SH-SY5Y (cell line): ENCODE measurements at regions not wholly inside any gene's neighbourhood (a gene's known extent, or its start where the extent isn't known, plus 50 kb on each side); places are given as distances from the start of the nearest gene placed in this dataset.

ENCODE experiments used
- GATA2 ChIP-seq: IDR thresholded peaks from 2 replicates; pipeline ENCODE4 v1.6.1; 2011; ENCODE audit warnings: mild to moderate bottlenecking, low read depth, low read length
- GATA3 ChIP-seq: IDR thresholded peaks from 2 replicates; pipeline ENCODE4 v1.6.1; 2011; ENCODE audit warnings: low read depth, mild to moderate bottlenecking, low read length, moderate library complexity

DNA sequence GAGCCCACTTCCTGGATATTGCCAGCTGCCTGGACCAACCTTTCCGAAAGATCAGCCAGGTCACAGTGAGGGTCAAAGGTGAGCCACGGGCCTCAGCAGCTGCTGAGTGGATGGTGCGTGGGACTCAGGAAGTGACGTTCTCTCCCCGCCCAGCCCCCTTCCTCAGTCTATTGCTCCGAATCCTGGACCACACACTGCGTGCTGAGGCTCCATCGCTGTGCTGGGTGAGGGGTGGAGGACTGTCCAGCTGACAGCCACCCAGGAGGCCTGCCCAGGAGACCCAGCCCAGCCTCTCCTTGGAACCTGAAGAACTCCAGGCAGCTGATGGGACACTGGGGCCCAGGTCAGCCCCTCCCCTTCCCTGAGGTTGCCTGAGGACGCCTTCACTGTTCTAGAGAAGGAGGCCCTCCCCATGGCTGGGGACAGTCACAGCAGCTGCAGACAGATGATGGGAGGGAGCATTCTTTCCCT is 94.4 kb upstream of the CD93 start:
- TF ChIP-seq GATA2, result no peak
- TF ChIP-seq GATA3, result no peak

DNA sequence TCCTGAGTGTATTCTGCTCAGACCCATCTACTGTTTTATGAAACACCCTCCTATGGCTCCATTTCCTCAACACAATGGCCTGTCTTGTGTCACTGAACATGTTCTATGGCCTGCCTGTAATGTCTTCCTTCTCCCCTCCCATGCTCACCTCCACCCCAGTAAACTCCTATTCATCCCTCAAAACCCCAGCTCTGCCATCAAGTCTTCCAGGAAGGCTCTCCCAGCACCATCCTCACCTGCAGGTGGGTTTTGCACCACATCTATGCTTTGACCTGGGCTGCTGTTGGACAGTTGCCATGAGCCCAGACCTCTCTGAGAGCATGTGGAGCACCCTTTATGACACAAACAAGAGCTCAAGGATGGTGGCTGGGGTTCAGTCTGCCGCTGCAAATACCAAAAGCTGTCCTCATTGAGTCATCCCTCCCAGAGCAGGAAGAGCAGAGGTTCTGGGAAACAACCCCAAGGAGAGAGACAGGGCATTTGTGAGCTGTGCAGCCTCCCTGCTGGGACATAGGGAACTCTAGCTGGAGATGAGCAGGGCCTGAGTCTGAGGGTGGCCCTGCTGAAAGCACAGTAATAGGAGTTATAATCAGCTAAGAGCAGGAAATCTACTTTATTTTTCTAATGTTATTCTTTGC is 93.8 kb upstream of the CD93 start:
- TF ChIP-seq GATA2 (no peak), GATA3 (no peak)

GRCh38 chr20:23178806-23179205 is 92.7 kb upstream of the CD93 start:
- no peak for TF ChIP-seq GATA3
- TF ChIP-seq GATA2, result no peak

GRCh38 chr20:23174821-23175220 is 88.7 kb upstream of the CD93 start:
- TF ChIP-seq GATA3, result no peak
- no peak for TF ChIP-seq GATA2

GRCh38 chr20:23167431-23167830 is 81.3 kb upstream of the CD93 start:
- TF ChIP-seq GATA2, result no peak
- no peak for TF ChIP-seq GATA3

- no peak for TF ChIP-seq GATA3
- no peak for TF ChIP-seq GATA2
These were observed 80.4 kb upstream of the CD93 start for GRCh38 chr20:23166563-23166962.

DNA sequence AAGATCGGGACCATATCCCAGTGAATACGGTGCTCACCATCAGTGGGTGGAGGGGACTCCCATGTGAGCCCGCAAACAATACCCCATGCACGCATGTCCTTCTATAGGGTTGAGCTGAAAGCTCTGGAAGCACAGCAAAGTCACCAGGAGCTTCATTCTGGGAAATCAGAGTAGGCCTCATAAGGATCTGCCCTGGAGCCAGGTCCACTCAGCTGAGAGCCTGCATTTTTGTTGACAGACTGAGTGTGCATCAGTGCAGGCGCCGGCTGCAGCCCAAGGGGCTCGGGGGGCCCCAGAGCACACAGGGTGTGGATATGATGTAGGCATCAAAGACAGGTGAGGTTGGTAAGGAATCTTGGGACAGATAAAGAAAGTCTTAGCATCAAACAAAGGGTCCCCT is 79.8 kb upstream of the CD93 start:
- no peak for TF ChIP-seq GATA2
- no peak for TF ChIP-seq GATA3

GRCh38 chr20:23165307-23165750 is 79.2 kb upstream of the CD93 start:
- TF ChIP-seq GATA3 (no peak), GATA2 (no peak)

GRCh38 chr20:23164176-23164601 is 78.1 kb upstream of the CD93 start:
- TF ChIP-seq GATA3 (no peak), GATA2 (no peak)

DNA sequence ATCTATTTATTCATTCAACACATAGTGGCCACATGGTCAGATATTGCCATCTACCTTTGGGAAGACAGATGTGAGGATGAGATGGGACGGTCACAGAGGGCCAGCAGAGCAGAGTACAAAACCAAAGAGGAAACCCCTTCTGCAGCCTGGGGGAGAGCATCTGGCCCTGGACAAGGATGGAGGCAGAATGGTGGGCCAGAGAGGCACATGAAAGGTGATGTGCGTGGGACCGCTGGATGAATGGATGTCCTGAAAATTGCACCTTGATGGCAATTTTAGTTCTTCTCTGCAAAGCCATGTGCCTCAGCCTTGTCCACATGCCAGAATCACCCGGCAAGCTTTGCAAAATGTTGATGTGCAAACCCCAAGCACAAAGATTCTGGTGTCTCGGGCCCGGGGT is 77.4 kb upstream of the CD93 start:
- TF ChIP-seq GATA3, result no peak
- no peak for TF ChIP-seq GATA2

DNA sequence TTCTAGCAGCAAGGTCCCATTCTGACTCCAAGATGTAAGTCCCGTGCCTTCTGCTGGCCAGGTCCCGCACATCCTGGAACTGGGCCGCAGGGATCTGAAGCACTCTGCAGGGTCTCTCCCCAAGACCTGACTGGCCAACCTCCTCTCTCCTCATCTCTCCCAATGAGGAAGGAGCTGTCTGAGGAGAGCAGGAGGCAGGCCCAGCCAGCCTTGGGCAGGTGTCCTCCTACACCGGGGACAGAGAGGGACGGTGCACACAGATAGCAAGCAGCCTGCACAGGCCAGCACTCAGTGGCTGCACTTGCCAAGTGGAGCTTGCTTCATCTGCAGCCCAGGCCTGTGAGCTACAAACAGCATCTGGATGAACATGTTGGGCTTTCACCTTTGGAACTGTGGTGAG is 76.8 kb upstream of the CD93 start:
- TF ChIP-seq GATA2, result no peak
- TF ChIP-seq GATA3, result no peak

DNA sequence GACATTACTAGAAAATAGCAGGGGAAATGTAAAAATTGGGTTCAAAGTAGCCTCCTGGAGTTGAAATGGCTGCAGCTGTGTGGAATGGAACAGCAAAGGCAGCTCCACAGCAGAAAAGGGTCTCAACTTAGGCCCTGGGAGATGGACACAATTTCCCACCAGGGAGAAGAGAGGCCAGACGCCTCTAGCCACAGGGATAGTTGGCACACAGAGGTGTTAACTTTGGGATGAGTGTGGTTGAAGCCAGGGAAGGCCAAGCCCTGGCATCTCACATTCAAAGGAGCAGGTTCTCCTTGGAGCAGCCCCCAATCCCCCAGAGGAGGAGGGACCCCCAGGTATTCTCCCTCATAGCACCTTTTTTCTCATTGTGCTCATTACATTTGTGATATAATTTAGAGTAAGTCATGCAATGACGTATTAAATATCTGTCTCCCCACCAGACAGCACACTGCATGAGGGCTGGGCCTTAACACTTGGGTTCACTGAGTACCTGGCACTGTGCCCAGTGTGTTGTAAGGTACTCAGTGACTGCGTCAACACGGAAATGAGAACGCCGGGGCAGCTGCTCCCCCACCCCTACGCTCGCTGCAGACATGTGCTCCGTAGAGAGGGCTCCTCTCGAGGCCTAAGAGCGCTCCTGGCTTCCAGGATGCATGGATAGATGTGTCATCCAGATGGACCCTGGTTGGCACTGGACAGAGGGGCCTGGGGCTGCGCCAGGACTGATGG is 76.0 kb upstream of the CD93 start:
- TF ChIP-seq GATA2 (no peak), GATA3 (no peak)

DNA sequence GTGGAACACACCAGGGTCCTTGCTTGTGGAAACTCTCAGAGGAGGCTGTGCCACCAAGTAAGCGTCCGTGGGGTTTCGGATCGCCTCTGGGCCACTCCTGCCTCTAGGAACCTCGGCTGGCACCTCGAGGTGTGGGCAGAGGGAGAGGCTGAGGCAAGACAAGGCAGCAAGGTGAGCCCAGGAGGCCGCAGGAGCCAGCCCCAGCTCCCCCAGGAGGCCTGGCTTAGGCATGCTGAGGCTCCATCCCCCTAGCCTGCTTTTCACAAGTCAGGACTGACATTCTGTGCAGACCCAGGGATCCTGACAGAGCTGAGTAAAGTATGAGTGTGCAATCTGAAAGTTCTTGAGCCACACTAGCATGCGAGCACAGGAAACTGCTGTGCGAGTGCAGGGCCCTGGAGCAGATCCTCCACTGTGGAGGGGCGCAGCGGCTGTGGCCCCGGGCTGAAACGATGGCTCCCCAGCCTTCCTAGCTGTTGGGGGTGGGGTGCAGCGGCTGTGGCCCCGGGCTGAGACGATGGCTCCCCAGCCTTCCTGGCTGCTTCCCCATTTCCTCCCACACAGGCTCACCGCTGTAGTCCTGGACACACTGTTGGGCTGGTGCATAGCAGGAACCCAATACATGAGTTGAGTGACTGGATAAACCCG is 75.2 kb upstream of the CD93 start:
- TF ChIP-seq GATA3 (no peak), GATA2 (no peak)

DNA sequence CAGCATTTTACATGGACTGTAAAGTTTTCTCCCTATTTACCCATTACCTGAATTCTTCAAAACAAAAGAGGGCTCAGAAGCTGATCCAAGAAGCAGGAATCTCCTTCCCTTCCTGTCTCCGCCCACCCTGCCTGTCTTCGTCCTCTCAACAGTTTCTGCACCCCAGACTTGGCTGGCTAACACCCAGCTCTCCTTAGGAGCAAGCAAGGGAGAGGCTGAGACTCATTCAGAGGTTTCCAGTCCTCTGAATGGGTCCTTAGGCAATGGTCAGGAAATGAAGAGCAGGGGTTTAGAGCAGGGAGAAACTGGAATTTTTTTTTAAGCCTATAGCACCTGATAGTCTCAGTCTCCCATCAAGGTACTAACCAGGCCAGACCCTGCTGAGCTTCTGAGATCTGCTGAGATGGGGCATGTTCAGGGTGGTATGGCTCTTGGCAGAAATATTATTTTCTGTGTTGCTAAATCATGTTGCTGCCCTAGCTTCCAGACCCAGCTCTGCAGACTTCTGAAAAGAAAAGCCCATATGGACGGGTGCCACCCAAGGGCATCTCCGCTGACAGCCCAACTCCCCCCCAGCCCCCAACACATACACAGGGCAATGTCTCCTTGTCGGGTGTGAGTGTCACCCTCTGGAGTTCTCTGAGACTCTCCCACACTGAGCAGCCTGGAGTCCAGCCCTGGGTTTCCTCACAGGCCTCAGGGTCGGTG is 74.6 kb upstream of the CD93 start:
- TF ChIP-seq GATA2 (no peak), GATA3 (no peak)

- no peak for TF ChIP-seq GATA2
- no peak for TF ChIP-seq GATA3
These were observed 73.8 kb upstream of the CD93 start for GRCh38 chr20:23159947-23160318.
